Astrocyte (in vitro differentiated cells and primary cell): ENCODE measurements at regions not wholly inside any gene's neighbourhood (a gene's known extent, or its start where the extent isn't known, plus 50 kb on each side); places are given as distances from the start of the nearest gene placed in this dataset.
"Not testable (repeated sequence)": the region's sequence is repeated elsewhere in the genome, so short reads cannot be mapped to it uniquely, and the experiment has no call there.

Experiments
- DNase-seq: peaks from one replicate; pipeline ENCODE4 v3.0.0-alpha.2; 2010; ENCODE audit warnings: low read depth
- FAIRE-seq: peaks from 2 replicates; lab custom pipeline; 2011; peaks lifted over from hg19 to GRCh38; lab: Jason Lieb, UNC
- H2AFZ ChIP-seq: 2 replicates; pipeline ENCODE4 v1.6.0; 2012; ENCODE audit warnings: low read depth, low read length, inconsistent platforms
- H3K27ac ChIP-seq: 2 replicates; pipeline ENCODE4 v1.5.1; 2011; ENCODE audit warnings: low read depth, low read length, inconsistent platforms
- H3K27me3 ChIP-seq: 2 replicates; pipeline ENCODE4 v1.6.0; 2011; ENCODE audit warnings: low read length, inconsistent platforms; ENCODE audit not compliant: insufficient read depth
- H3K36me3 ChIP-seq: 2 replicates; pipeline ENCODE4 v1.5.1; 2011; ENCODE audit warnings: low read length, inconsistent platforms; ENCODE audit not compliant: insufficient read depth
- H3K4me1 ChIP-seq: 2 replicates; pipeline ENCODE4 v1.5.1; 2011; ENCODE audit warnings: low read length, inconsistent platforms; ENCODE audit not compliant: insufficient read depth
- H3K4me2 ChIP-seq: 2 replicates; pipeline ENCODE4 v1.6.0; 2012; ENCODE audit warnings: low read length, inconsistent platforms
- H3K4me3 ChIP-seq: 2 replicates; pipeline ENCODE4 v1.5.1; 2011; ENCODE audit warnings: low read depth, mild to moderate bottlenecking, low read length, inconsistent platforms; ENCODE audit not compliant: insufficient read depth
- H3K79me2 ChIP-seq: 2 replicates; pipeline ENCODE4 v1.6.0; 2012; ENCODE audit warnings: mild to moderate bottlenecking, low read length, inconsistent platforms; ENCODE audit not compliant: insufficient read depth
- H3K9ac ChIP-seq: 2 replicates; pipeline ENCODE4 v1.6.0; 2012; ENCODE audit warnings: mild to moderate bottlenecking, low read length, inconsistent platforms
- H3K9me3 ChIP-seq: 2 replicates; pipeline ENCODE4 v1.5.1; 2012; ENCODE audit warnings: low read depth, mild to moderate bottlenecking, low read length, inconsistent platforms; ENCODE audit not compliant: insufficient read depth
- H4K20me1 ChIP-seq: 2 replicates; pipeline ENCODE4 v1.6.0; 2012; ENCODE audit warnings: low read length, inconsistent platforms; ENCODE audit not compliant: insufficient read depth
- H3K27ac Mint-ChIP-seq: one replicate; pipeline ENCODE4 v1.8.0; 2021; ENCODE audit warnings: mild to moderate bottlenecking, mixed read lengths; ENCODE audit not compliant: unreplicated experiment
- H3K27me3 Mint-ChIP-seq: one replicate; pipeline ENCODE4 v1.8.0; 2021; ENCODE audit warnings: low read depth, mixed read lengths; ENCODE audit not compliant: unreplicated experiment
- H3K36me3 Mint-ChIP-seq: one replicate; pipeline ENCODE4 v1.8.0; 2021; ENCODE audit warnings: low read depth, mixed read lengths; ENCODE audit not compliant: unreplicated experiment
- H3K4me1 Mint-ChIP-seq: one replicate; pipeline ENCODE4 v1.8.0; 2021; ENCODE audit warnings: low read depth, mixed read lengths; ENCODE audit not compliant: unreplicated experiment
- H3K4me3 Mint-ChIP-seq: one replicate; pipeline ENCODE4 v1.8.0; 2021; ENCODE audit warnings: mild to moderate bottlenecking, moderate library complexity, mixed read lengths; ENCODE audit not compliant: unreplicated experiment
- H3K9me3 Mint-ChIP-seq: one replicate; pipeline ENCODE4 v1.8.0; 2021; ENCODE audit warnings: mild to moderate bottlenecking, mixed read lengths; ENCODE audit not compliant: unreplicated experiment
- CTCF ChIP-seq: IDR thresholded peaks from 2 replicates; pipeline ENCODE4 v1.5.1; 2011; ENCODE audit warnings: low read depth, mild to moderate bottlenecking, inconsistent platforms, low read length, moderate library complexity; ENCODE audit not compliant: insufficient read depth
- EZH2 ChIP-seq: IDR thresholded peaks from 2 replicates; pipeline ENCODE4 v1.6.1; 2012; ENCODE audit warnings: mild to moderate bottlenecking, low read length, inconsistent platforms; ENCODE audit not compliant: insufficient read depth

GRCh38 chr20:47972916-47973309 is 187.6 kb upstream of the SULF2 start:
- Histone ChIP-seq H3K9me3 (no peaks in the 10 kb centered on the region), H3K9ac (no peak overlapping the region), H3K27ac (no peak overlapping the region), H3K4me3 (no peak overlapping the region), H3K4me1 (peaks cover 8% of the 10 kb centered on the region), H3K36me3 (no peaks in the 10 kb centered on the region), H2AFZ (peak overlapping the region; percentile 66), H3K4me2 (peak overlapping the region; percentile 76), H4K20me1 (no peaks in the 10 kb centered on the region), H3K79me2 (no peaks in the 10 kb centered on the region), H3K27me3 (no peaks in the 10 kb centered on the region)
- Mint-ChIP-seq H3K27me3 (peaks cover 13% of the 10 kb centered on the region), H3K4me1 (peaks cover 23% of the 10 kb centered on the region), H3K27ac (peak overlapping the region; percentile 9), H3K9me3 (no peaks in the 10 kb centered on the region), H3K36me3 (no peaks in the 10 kb centered on the region), H3K4me3 (no peak overlapping the region)
- no peak for FAIRE-seq
- no peak for DNase-seq
- TF ChIP-seq CTCF = no peak
- TF ChIP-seq EZH2 = no peak

- DNase-seq = peak; percentile 18
- not testable (repeated sequence) for H3K9me3 Mint-ChIP-seq, H3K79me2 ChIP-seq, H3K27ac Mint-ChIP-seq, H3K9ac ChIP-seq, H4K20me1 ChIP-seq, H3K36me3 ChIP-seq, H3K27me3 ChIP-seq, H3K4me3 Mint-ChIP-seq, H3K27ac ChIP-seq, H3K36me3 Mint-ChIP-seq, H3K4me3 ChIP-seq, H3K9me3 ChIP-seq, H3K4me1 ChIP-seq, FAIRE-seq
- Mint-ChIP-seq H3K27me3 (peaks cover 12% of the 10 kb centered on the region), H3K4me1 (peaks cover 23% of the 10 kb centered on the region)
- Histone ChIP-seq H2AFZ (peak overlapping the region; percentile 66), H3K4me2 (peak overlapping the region; percentile 76)
Observed at GRCh38 chr20:47972297-47972915, 187.1 kb upstream of the SULF2 start.

- Histone ChIP-seq H3K27ac (no peak overlapping the region), H3K9ac (no peak overlapping the region), H3K36me3 (no peaks in the 10 kb centered on the region), H3K9me3 (no peaks in the 10 kb centered on the region), H3K79me2 (no peaks in the 10 kb centered on the region), H3K4me1 (peaks cover 8% of the 10 kb centered on the region), H4K20me1 (no peaks in the 10 kb centered on the region), H2AFZ (no peak overlapping the region), H3K27me3 (peaks cover 5% of the 10 kb centered on the region), H3K4me2 (no peak overlapping the region), H3K4me3 (no peak overlapping the region)
- H3K4me3 Mint-ChIP-seq = no peak overlapping the region
- TF ChIP-seq EZH2 (no peak), CTCF (no peak)
- peaks cover 23% of the 10 kb centered on the region for H3K4me1 Mint-ChIP-seq
- peaks cover 19% of the 10 kb centered on the region for H3K27me3 Mint-ChIP-seq
- H3K9me3 Mint-ChIP-seq = peaks cover 2% of the 10 kb centered on the region
- no peaks in the 10 kb centered on the region for H3K36me3 Mint-ChIP-seq
- H3K27ac Mint-ChIP-seq = no peak overlapping the region
- FAIRE-seq (no peak), DNase-seq (no peak)
Observed at GRCh38 chr20:47971058-47971791, 185.9 kb upstream of the SULF2 start.
